Esophagus muscularis mucosa (tissue), 4 donors: ENCODE measurements at regions not wholly inside any gene's neighbourhood (a gene's known extent, or its start where the extent isn't known, plus 50 kb on each side); places are given as distances from the start of the nearest gene placed in this dataset.

Source experiments
- DNase-seq: peaks from one replicate; pipeline ENCODE4 v3.0.0-alpha.2; 2017; ENCODE audit errors: extremely low spot score
- H3K27ac ChIP-seq, 4 donors: fragments of 200-600 bp; sonication (generic); replicated peaks in 1 of 4; 1 replicate in 3 of 4; 2 replicates in 1 of 4; pipeline ENCODE4 v1.5.1; 2016 to 2019; ENCODE audit warnings: mild to moderate bottlenecking in 1 of 4
- H3K27me3 ChIP-seq, 4 donors: fragments of 200-600 bp; sonication (generic); one replicate each; pipeline versions ENCODE4 v1.5.1 to v1.6.0; 2016 to 2019
- H3K36me3 ChIP-seq, 4 donors: fragments of 200-600 bp; sonication (generic); one replicate each; pipeline ENCODE4 v1.5.1; 2016 to 2019
- H3K4me1 ChIP-seq, 4 donors: fragments of 200-600 bp; sonication (generic); one replicate each; pipeline ENCODE4 v1.5.1; 2016 to 2019
- H3K4me3 ChIP-seq, 4 donors: fragments of 200-600 bp; sonication (generic); 1 replicate in 2 of 4; 2 replicates in 2 of 4; pipeline ENCODE4 v1.5.1; 2016 to 2019; ENCODE audit warnings: mild to moderate bottlenecking in 4 of 4, moderate library complexity in 1 of 4
- H3K9me3 ChIP-seq, 4 donors: fragments of 200-600 bp; sonication (generic); 1 replicate in 3 of 4; 2 replicates in 1 of 4; pipeline ENCODE4 v1.5.1; 2016 to 2019
- EP300 ChIP-seq: sonication (generic); formaldehyde crosslinking; IDR thresholded peaks from one replicate; pipeline ENCODE4 v1.6.1; 2017; ENCODE audit warnings: antibody characterized with exemption
- POLR2A ChIP-seq: fragments of 450-650 bp; IDR thresholded peaks from one replicate; pipeline ENCODE4 v1.6.1; 2017; ENCODE audit warnings: antibody characterized with exemption, moderate library complexity, mild to moderate bottlenecking, low read depth
- POLR2AphosphoS5 ChIP-seq, 2 donors: sonication (generic); formaldehyde crosslinking; IDR thresholded peaks; one replicate each; pipeline ENCODE4 v1.6.1; 2017; ENCODE audit warnings: antibody characterized with exemption in 2 of 2
- WGBS: methylation state at CpG from one replicate; pipeline ENCODE4 v1.1.5; 2018; 5-methylcytosine and 5-hydroxymethylcytosine counted together
- intact Hi-C: fragments of 100-400 bp; cut with DNase I; formaldehyde crosslinking; loops from one replicate; pipeline ENCODE4 v1.15.1; 2023
- TF ChIP-seq, protein P1 (sequence below), 3 experiments: fragments of 200-600 bp in 2 of 3; fragments of 450-650 bp in 1 of 3; sonication (generic) in 2 of 3; IDR thresholded peaks; one replicate each; pipeline ENCODE4 v1.5.1; 2017 to 2019; ENCODE audit warnings: antibody characterized with exemption in 3 of 3, mild to moderate bottlenecking in 2 of 3, moderate library complexity in 1 of 3

DNA sequence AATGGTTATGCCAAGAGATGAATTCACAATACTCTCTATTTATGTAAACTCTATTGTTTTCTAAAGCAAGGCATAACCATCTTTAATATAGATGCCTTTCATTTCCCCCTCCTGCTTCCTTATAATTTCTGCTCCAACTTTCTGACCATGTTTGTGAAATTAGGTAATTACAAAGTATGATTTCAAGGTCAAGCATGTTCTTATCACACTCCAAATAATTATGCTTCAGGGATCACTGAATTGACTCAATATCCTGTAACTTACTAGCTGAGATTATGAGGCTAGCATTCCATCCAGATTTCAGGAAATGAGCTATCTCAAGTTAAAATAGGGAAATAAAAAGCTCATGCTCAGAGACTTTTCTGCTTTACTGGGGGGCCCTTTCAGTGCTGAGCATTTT lies 655.9 kb upstream of the IGFBP3 start:
- Histone ChIP-seq H3K36me3 (no peaks in the 10 kb centered on the region), H3K27me3 (no peaks in the 10 kb centered on the region), H3K27ac (no peak overlapping the region), H3K4me1 (no peaks in the 10 kb centered on the region), H3K4me3 (no peak overlapping the region), H3K9me3 (no peaks in the 10 kb centered on the region)
- intact Hi-C loops, result no loop called here
- TF ChIP-seq, protein P1, sequence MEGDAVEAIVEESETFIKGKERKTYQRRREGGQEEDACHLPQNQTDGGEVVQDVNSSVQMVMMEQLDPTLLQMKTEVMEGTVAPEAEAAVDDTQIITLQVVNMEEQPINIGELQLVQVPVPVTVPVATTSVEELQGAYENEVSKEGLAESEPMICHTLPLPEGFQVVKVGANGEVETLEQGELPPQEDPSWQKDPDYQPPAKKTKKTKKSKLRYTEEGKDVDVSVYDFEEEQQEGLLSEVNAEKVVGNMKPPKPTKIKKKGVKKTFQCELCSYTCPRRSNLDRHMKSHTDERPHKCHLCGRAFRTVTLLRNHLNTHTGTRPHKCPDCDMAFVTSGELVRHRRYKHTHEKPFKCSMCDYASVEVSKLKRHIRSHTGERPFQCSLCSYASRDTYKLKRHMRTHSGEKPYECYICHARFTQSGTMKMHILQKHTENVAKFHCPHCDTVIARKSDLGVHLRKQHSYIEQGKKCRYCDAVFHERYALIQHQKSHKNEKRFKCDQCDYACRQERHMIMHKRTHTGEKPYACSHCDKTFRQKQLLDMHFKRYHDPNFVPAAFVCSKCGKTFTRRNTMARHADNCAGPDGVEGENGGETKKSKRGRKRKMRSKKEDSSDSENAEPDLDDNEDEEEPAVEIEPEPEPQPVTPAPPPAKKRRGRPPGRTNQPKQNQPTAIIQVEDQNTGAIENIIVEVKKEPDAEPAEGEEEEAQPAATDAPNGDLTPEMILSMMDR (IDR thresholded peaks at IDR 0.05), result no peak
- TF ChIP-seq POLR2A, result no peak
- TF ChIP-seq POLR2AphosphoS5 (IDR thresholded peaks at IDR 0.05), result no peak
- TF ChIP-seq EP300, result no peak
- no peak for DNase-seq

DNA sequence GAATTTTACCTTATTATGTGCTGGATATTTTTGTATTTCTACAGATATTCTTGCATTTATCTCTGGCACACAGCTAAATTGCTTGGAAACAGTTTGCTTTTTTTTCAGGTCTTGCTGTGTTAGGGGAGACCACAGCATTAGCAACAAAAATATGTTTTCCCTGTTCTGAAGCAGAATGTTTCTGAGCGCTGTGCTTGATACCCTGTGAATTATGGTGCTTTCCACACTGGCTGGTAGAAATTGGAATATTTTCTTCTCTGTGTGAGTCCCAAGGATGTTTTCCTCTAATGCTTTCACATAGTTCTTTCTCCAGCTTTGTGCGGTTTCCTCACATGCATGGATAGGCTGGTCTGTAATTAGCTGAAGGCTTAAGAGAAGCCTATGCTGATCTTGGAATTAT lies 651.6 kb upstream of the IGFBP3 start:
- WGBS, result 95% methylated on average over 2 of the region's 2 CpGs
- Histone ChIP-seq H3K36me3 (no peaks in the 10 kb centered on the region), H3K4me1 (no peaks in the 10 kb centered on the region), H3K27me3 (no peaks in the 10 kb centered on the region), H3K27ac (no peak overlapping the region), H3K9me3 (no peaks in the 10 kb centered on the region), H3K4me3 (no peak overlapping the region)
- intact Hi-C loops, result no loop called here
- TF ChIP-seq POLR2A (no peak), POLR2AphosphoS5 (IDR thresholded peaks at IDR 0.05) (no peak)
- DNase-seq, result no peak

DNA sequence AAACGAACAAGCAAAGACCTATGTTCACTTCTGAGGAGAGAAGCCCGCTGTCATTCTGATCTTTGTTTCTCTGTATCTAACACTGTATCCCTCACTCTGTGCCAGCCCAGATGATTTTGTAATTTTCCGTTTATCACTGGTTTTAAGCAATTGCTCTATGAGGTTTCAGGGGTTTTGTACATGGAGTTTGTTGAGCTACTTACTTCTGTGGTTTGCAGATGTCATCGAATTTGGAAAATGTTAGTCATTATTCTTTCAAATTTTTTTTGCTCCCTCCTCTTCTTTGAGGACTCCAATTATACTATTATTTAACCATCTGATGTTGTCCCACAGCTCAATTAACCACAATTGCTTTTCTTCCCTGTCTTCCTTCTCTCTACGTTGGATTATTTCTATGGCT lies 650.9 kb upstream of the IGFBP3 start:
- intact Hi-C loops, result no loop called here
- H3K9me3 ChIP-seq, result no peaks in the 10 kb centered on the region
- no peak for TF ChIP-seq EP300
- no peak for TF ChIP-seq POLR2A
- no peak for TF ChIP-seq POLR2AphosphoS5 (IDR thresholded peaks at IDR 0.05)
- TF ChIP-seq, protein P1 (IDR thresholded peaks at IDR 0.05), result no peak
- no peak for DNase-seq
- H3K36me3 ChIP-seq, result no peaks in the 10 kb centered on the region
- H3K4me3 ChIP-seq, result no peak overlapping the region
- no peaks in the 10 kb centered on the region for H3K27me3 ChIP-seq
- H3K4me1 ChIP-seq, result no peaks in the 10 kb centered on the region
- H3K27ac ChIP-seq, result no peak overlapping the region
- 91% methylated on average over 5 of the region's 5 CpGs for WGBS

DNA sequence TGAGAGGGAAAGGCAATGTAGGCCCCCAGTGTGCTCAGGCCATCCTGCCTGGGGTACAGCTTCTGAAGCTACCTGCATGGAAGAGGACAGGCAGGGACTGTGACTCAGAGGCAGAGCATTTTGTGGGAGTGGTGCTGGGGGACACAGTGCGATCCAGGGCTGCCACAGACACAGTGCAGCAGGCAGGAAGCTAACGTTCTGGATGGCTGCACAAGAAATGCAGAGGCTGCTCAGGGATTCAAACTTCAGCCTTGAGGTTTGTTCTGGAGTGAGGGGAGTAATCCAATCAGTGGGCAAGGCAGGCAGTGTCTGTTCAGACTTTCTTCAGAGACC lies 648.0 kb upstream of the IGFBP3 start:
- H3K9me3 ChIP-seq, result no peaks in the 10 kb centered on the region
- no peak for DNase-seq
- H3K27me3 ChIP-seq, result no peaks in the 10 kb centered on the region
- intact Hi-C loops, result no loop called here
- no peak overlapping the region for H3K4me3 ChIP-seq
- 51% methylated on average over 2 of the region's 2 CpGs for WGBS
- TF ChIP-seq, protein P1 (IDR thresholded peaks at IDR 0.05), result no peak
- no peak for TF ChIP-seq POLR2A
- TF ChIP-seq POLR2AphosphoS5 (IDR thresholded peaks at IDR 0.05), result no peak
- no peak for TF ChIP-seq EP300
- no peaks in the 10 kb centered on the region for H3K4me1 ChIP-seq
- no peaks in the 10 kb centered on the region for H3K36me3 ChIP-seq
- H3K27ac ChIP-seq, result no peak overlapping the region

DNA sequence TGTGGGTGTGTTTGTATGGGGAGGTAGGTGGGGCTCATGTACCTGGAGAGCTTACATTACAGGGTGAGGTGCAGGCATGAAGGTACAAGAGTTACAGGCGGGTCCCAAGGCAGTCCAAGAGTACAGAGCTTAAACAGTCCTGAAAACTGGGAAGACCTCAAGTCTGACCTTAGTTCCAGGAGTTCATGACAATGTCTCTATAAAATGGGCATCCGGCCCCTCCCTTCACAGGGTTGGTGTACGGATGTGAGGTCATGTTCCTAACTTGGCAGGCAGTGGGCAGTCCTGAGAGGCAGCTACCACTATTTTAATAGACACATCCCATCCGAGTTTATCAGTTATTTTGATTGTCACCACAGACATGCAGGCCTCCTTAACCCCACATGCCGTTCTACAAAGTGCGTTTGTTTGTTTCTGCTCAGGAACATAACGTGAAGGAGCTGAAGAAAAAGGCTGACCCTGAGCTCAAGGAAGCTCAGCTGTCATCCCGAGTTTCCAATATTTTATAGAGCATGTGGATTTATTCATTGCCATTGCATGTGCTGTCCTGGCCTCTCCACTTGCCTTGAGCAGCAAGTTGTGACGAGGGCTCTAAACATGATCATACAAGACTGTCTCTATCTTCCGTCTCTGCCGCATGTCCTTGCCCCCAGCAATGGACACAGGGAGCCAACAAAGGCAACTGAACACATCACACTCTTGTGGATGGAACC lies 647.5 kb upstream of the IGFBP3 start:
- TF ChIP-seq EP300, result no peak
- no peak for TF ChIP-seq POLR2A
- no peak for TF ChIP-seq POLR2AphosphoS5 (IDR thresholded peaks at IDR 0.05)
- TF ChIP-seq, protein P1 (IDR thresholded peaks at IDR 0.05), result no peak
- no peaks in the 10 kb centered on the region for H3K9me3 ChIP-seq
- H3K36me3 ChIP-seq, result no peaks in the 10 kb centered on the region
- no peak for DNase-seq
- intact Hi-C loops, result no loop called here
- no peak overlapping the region for H3K4me3 ChIP-seq
- no peak overlapping the region for H3K27ac ChIP-seq
- H3K4me1 ChIP-seq, result no peaks in the 10 kb centered on the region
- H3K27me3 ChIP-seq, result no peaks in the 10 kb centered on the region
- 83% methylated on average over 11 of the region's 11 CpGs for WGBS
